ENCODE measurements at regions not wholly inside any gene's neighbourhood (a gene's known extent, or its start where the extent isn't known, plus 50 kb on each side); places are given as distances from the start of the nearest gene placed in this dataset.

- Histone ChIP-seq H3K4me1 (ENCODE audit: control insufficient read depth in 4 of 4, insufficient read depth in 4 of 4, low read length in 3 of 4) (no peaks in the 10 kb centered on the region), H3K9me3 (ENCODE audit: control insufficient read depth in 4 of 4, low read length in 3 of 4) (no peaks in the 10 kb centered on the region), H3K36me3 (ENCODE audit: control insufficient read depth in 4 of 4, insufficient read depth in 3 of 4, low read depth in 1 of 4, low read length in 3 of 4) (no peaks in the 10 kb centered on the region), H3K27ac (ENCODE audit: low read depth in 1 of 2, low read length in 2 of 2) (no peak overlapping the region), H3K4me3 (ENCODE audit: low read depth in 1 of 3, low read length in 3 of 3) (no peak overlapping the region), H3K9ac (ENCODE audit: low read depth in 1 of 2, low read length in 2 of 2) (no peak overlapping the region), H3K27me3 (ENCODE audit: control insufficient read depth in 4 of 4, insufficient read depth in 4 of 4, low read length in 3 of 4) (peaks cover 0 to 3% (median 0%) of the 10 kb centered on the region in 4 donors)
- no peak for DNase-seq (ENCODE audit: low spot score)
- 59% methylated on average over 3 of the region's 3 CpGs for WGBS
- TF ChIP-seq EGR1 (IDR thresholded peaks at IDR 0.05; ENCODE audit: low read depth in 2 of 2): no peak
- TF ChIP-seq SP1 (IDR thresholded peaks at IDR 0.05): no peak
- TF ChIP-seq ZBTB33 (IDR thresholded peaks at IDR 0.05): no peak
- TF ChIP-seq JUND (IDR thresholded peaks at IDR 0.05): no peak
- no peak for TF ChIP-seq RXRA (IDR thresholded peaks at IDR 0.05)
- TF ChIP-seq YY1 (IDR thresholded peaks at IDR 0.05): no peak
- no peak for TF ChIP-seq CTCF (IDR thresholded peaks at IDR 0.05; ENCODE audit: low read depth, low read length, missing input control)
- no peak for TF ChIP-seq FOXA2 (IDR thresholded peaks at IDR 0.05)
- no peak for TF ChIP-seq MAX (IDR thresholded peaks at IDR 0.05)
- TF ChIP-seq HNF4A (conservative IDR thresholded peaks at IDR 0.05): no peak
- TF ChIP-seq HNF4G (IDR thresholded peaks at IDR 0.05): no peak
- TF ChIP-seq TAF1 (conservative IDR thresholded peaks at IDR 0.05): no peak
- TF ChIP-seq ATF3 (IDR thresholded peaks at IDR 0.05): no peak
- TF ChIP-seq NR2F2 (IDR thresholded peaks at IDR 0.05): no peak
- TF ChIP-seq RAD21 (IDR thresholded peaks at IDR 0.05): no peak
- no peak for TF ChIP-seq REST (IDR thresholded peaks at IDR 0.05)
- TF ChIP-seq FOXA1 (IDR thresholded peaks at IDR 0.05): no peak
- TF ChIP-seq GABPA (IDR thresholded peaks at IDR 0.05 in 1 of 2, conservative IDR thresholded peaks at IDR 0.05 in 1 of 2): no peak
Observed at GRCh38 chr5:124022966-124023365, 511.0 kb downstream of the CSNK1G3 start.
